Erythroblast (primary cell): ENCODE measurements at regions not wholly inside any gene's neighbourhood (a gene's known extent, or its start where the extent isn't known, plus 50 kb on each side); places are given as distances from the start of the nearest gene placed in this dataset.

Experiments
- GATA1 ChIP-seq: IDR thresholded peaks from 2 replicates; pipeline ENCODE4 v1.6.1; 2011; ENCODE audit warnings: low read depth, mild to moderate bottlenecking, control low read depth, low read length, moderate library complexity
- POLR2A ChIP-seq: IDR thresholded peaks from 2 replicates; pipeline ENCODE4 v1.6.1; 2011; ENCODE audit warnings: mild to moderate bottlenecking, low read length

DNA sequence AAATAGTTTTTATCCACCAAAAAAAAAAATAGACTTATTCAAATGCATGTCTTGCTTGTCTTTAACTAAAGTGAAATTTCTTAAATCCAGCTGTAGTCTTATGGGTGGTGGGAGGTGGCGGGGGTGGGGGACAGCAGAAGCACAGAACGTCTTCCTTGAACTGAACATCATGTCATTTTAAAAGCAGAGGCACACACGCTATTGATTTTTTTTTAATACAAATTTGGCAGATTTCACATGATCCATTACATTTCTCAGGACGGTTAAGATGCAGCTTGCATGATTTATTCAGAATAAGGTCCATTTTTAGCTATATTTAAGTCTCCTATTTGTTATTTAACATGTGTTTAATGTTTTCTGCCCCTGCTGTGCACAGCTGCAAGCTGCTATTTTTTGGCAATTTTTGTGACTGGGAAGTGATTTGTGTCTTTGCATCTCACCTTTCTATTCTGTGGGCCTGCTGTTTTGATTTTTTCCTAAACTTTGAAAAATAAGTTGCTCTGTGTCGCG, 274.0 kb downstream of the TSHZ3 start:
- TF ChIP-seq POLR2A (no peak), GATA1 (no peak)
